H1 (cell line): ENCODE measurements at regions not wholly inside any gene's neighbourhood (a gene's known extent, or its start where the extent isn't known, plus 50 kb on each side); places are given as distances from the start of the nearest gene placed in this dataset.

ENCODE experiments used
- CTCF ChIA-PET: fragments of 300-600 bp; sonication (Branson Sonifier 250); formaldehyde crosslinking; loops from one replicate; lab custom pipeline; 2021; ENCODE audit not compliant: partially characterized antibody; lab: Charles Lee
- POLR2A ChIA-PET: fragments of 300-600 bp; sonication (Branson Sonifier 250); formaldehyde crosslinking; loops from one replicate; lab custom pipeline; 2021; ENCODE audit warnings: inconsistent platforms; ENCODE audit not compliant: partially characterized antibody; lab: Charles Lee
- DNase-seq, 2 experiments: peaks; one replicate each; pipeline versions ENCODE4 v3.0.0 to v3.0.0-alpha.2; 2010 to 2022; ENCODE audit warnings: low spot score in 2 of 2, low read depth in 1 of 2, mixed read lengths in 1 of 2
- FAIRE-seq: peaks from 2 replicates; lab custom pipeline; 2011; peaks lifted over from hg19 to GRCh38; lab: Jason Lieb, UNC
- H2AFZ ChIP-seq: 2 replicates; pipeline ENCODE4 v1.8.1; 2012; ENCODE audit warnings: low read length, inconsistent platforms
- H2AK5ac ChIP-seq: 2 replicates; pipeline ENCODE4 v1.6.1; 2013; ENCODE audit warnings: low read depth, low read length
- H2BK120ac ChIP-seq: replicated peaks from 2 replicates; pipeline ENCODE3; 2013; ENCODE audit warnings: low read depth, low read length, inconsistent platforms
- H2BK12ac ChIP-seq: 2 replicates; pipeline ENCODE4 v1.6.1; 2013; ENCODE audit warnings: low read depth, low read length
- H2BK15ac ChIP-seq: 2 replicates; pipeline ENCODE4 v1.6.1; 2013; ENCODE audit warnings: low read length
- H2BK20ac ChIP-seq: 2 replicates; pipeline ENCODE4 v1.6.1; 2013; ENCODE audit warnings: low read length
- H2BK5ac ChIP-seq: 2 replicates; pipeline ENCODE4 v1.6.1; 2013; ENCODE audit warnings: low read depth, low read length
- H3K14ac ChIP-seq: 2 replicates; pipeline ENCODE4 v1.6.1; 2013; ENCODE audit warnings: inconsistent platforms; ENCODE audit not compliant: insufficient read length
- H3K18ac ChIP-seq: 2 replicates; pipeline ENCODE4 v1.6.1; 2013; ENCODE audit warnings: low read length; ENCODE audit errors: extremely low read depth
- H3K23ac ChIP-seq: 2 replicates; pipeline ENCODE4 v1.6.1; 2013; ENCODE audit warnings: inconsistent platforms; ENCODE audit not compliant: insufficient read length
- H3K23me2 ChIP-seq: 2 replicates; pipeline ENCODE4 v1.6.1; 2013; ENCODE audit warnings: low read depth, low read length
- H3K27ac ChIP-seq: 2 replicates; pipeline ENCODE4 v1.6.1; 2011; ENCODE audit warnings: low read depth, low read length, inconsistent platforms
- H3K27me3 ChIP-seq, 4 experiments: replicated peaks in 1 of 4; 1 replicate in 1 of 4; 2 replicates in 3 of 4; pipeline versions ENCODE4 v1.6.1 to v1.8.1; 2011 to 2013; ENCODE audit warnings: low read length in 3 of 4, mild to moderate bottlenecking in 3 of 4, inconsistent platforms in 2 of 4, mixed read lengths in 2 of 4, moderate library complexity in 1 of 4; ENCODE audit not compliant: control insufficient read depth in 3 of 4, insufficient read depth in 3 of 4; ENCODE audit errors: extremely low read depth in 1 of 4
- H3K36me3 ChIP-seq, 4 experiments: 2 replicates each; pipeline versions ENCODE4 v1.6.1 to v1.8.1; 2011 to 2013; ENCODE audit warnings: mild to moderate bottlenecking in 4 of 4, low read length in 3 of 4, moderate library complexity in 2 of 4, control low read depth in 1 of 4, inconsistent platforms in 1 of 4; ENCODE audit not compliant: insufficient read depth in 4 of 4, control insufficient read depth in 2 of 4
- H3K4ac ChIP-seq: replicated peaks from 2 replicates; pipeline ENCODE3; 2013; ENCODE audit warnings: low read length, low read depth, mixed read lengths, inconsistent platforms; ENCODE audit not compliant: insufficient read length
- H3K4me1 ChIP-seq, 4 experiments: replicated peaks in 1 of 4; 1 replicate in 1 of 4; 2 replicates in 3 of 4; pipeline versions ENCODE4 v1.6.1 to v1.8.1; 2011 to 2013; ENCODE audit warnings: low read length in 3 of 4, inconsistent platforms in 2 of 4, mixed read lengths in 1 of 4; ENCODE audit not compliant: insufficient read depth in 4 of 4, control insufficient read depth in 3 of 4
- H3K4me2 ChIP-seq, 2 experiments: 2 replicates each; pipeline versions ENCODE4 v1.6.1 to v1.8.1; 2011 to 2013; ENCODE audit warnings: low read depth in 2 of 2, low read length in 2 of 2, control low read depth in 1 of 2, inconsistent platforms in 1 of 2, mild to moderate bottlenecking in 1 of 2; ENCODE audit not compliant: insufficient read depth in 1 of 2
- H3K4me3 ChIP-seq, 4 experiments: fragments of 200-600, 300-600 bp in 1 of 4; sonication (generic), shearing (Covaris generic), sonication (Bioruptor Twin) in 1 of 4; 2 replicates each; pipeline versions ENCODE4 v1.5.1 to v1.8.1; 2011 to 2016; ENCODE audit warnings: low read length in 4 of 4, low read depth in 3 of 4, control low read depth in 2 of 4, inconsistent platforms in 2 of 4, mild to moderate bottlenecking in 2 of 4, mixed read lengths in 1 of 4, moderate library complexity in 1 of 4; ENCODE audit not compliant: insufficient read depth in 2 of 4; ENCODE audit errors: extremely low read depth in 1 of 4
- H3K56ac ChIP-seq: replicated peaks from 2 replicates; pipeline ENCODE3; 2013; ENCODE audit warnings: low read depth, mild to moderate bottlenecking, mixed read lengths, low read length, inconsistent platforms; ENCODE audit not compliant: insufficient read length
- H3K79me1 ChIP-seq: 2 replicates; pipeline ENCODE4 v1.6.1; 2013; ENCODE audit warnings: low read depth, low read length, control low read depth
- H3K79me2 ChIP-seq, 2 experiments: 2 replicates each; pipeline versions ENCODE4 v1.6.1 to v1.8.1; 2012 to 2013; ENCODE audit warnings: low read length in 2 of 2, mild to moderate bottlenecking in 2 of 2, inconsistent platforms in 1 of 2; ENCODE audit not compliant: insufficient read depth in 2 of 2, control insufficient read depth in 1 of 2
- H3K9ac ChIP-seq, 4 experiments: replicated peaks in 1 of 4; 1 replicate in 1 of 4; 2 replicates in 3 of 4; pipeline versions ENCODE4 v1.6.1 to v1.8.1; 2011 to 2013; ENCODE audit warnings: low read depth in 3 of 4, low read length in 3 of 4, control low read depth in 2 of 4, mild to moderate bottlenecking in 2 of 4, moderate library complexity in 2 of 4, inconsistent platforms in 1 of 4; ENCODE audit errors: extremely low read depth in 1 of 4
- H3K9me3 ChIP-seq, 2 experiments: 2 replicates each; pipeline versions ENCODE4 v1.6.1 to v1.8.1; 2012 to 2013; ENCODE audit warnings: mild to moderate bottlenecking in 2 of 2, moderate library complexity in 2 of 2, control low read depth in 1 of 2, inconsistent platforms in 1 of 2, low read depth in 1 of 2, low read length in 1 of 2, mixed read lengths in 1 of 2; ENCODE audit not compliant: insufficient read depth in 2 of 2
- H4K20me1 ChIP-seq, 2 experiments: replicated peaks in 1 of 2; 2 replicates each; pipeline versions ENCODE3 to v1.8.1; 2011 to 2013; ENCODE audit warnings: inconsistent platforms in 2 of 2, low read length in 2 of 2, mild to moderate bottlenecking in 1 of 2; ENCODE audit not compliant: insufficient read depth in 2 of 2, control insufficient read depth in 1 of 2
- H4K5ac ChIP-seq: 2 replicates; pipeline ENCODE4 v1.6.1; 2013; ENCODE audit warnings: low read length, low read depth, mixed read lengths, inconsistent platforms; ENCODE audit not compliant: insufficient read length
- H4K8ac ChIP-seq: 2 replicates; pipeline ENCODE4 v1.8.0; 2013; ENCODE audit warnings: mild to moderate bottlenecking, moderate library complexity, low read length, inconsistent platforms; ENCODE audit not compliant: insufficient read depth; ENCODE audit errors: extremely low read depth
- H4K91ac ChIP-seq: replicated peaks from 2 replicates; pipeline ENCODE3; 2013; ENCODE audit warnings: low read length, mixed read lengths, inconsistent platforms; ENCODE audit not compliant: insufficient read length
- JUN ChIP-seq: IDR thresholded peaks from 2 replicates; pipeline ENCODE4 v1.6.1; 2011; ENCODE audit warnings: low read depth, mild to moderate bottlenecking, improper control_type of control experiment, low read length
- JUND ChIP-seq: IDR thresholded peaks from 2 replicates; pipeline ENCODE4 v1.6.1; 2011; ENCODE audit warnings: mild to moderate bottlenecking, improper control_type of control experiment, low read length
- TCF12 ChIP-seq: IDR thresholded peaks from 2 replicates; pipeline ENCODE4 v1.6.1; 2011; ENCODE audit warnings: low read depth, mild to moderate bottlenecking, low read length
- WGBS, 2 experiments: shearing (Covaris generic) in 1 of 2; methylation state at CpG; one replicate each; pipeline versions ENCODE4 v1.1.6 to v1.1.7; 2013 to 2015; ENCODE audit warnings: low lambda C conversion rate in 2 of 2, mixed read lengths in 2 of 2, inconsistent platforms in 1 of 2, low coverage in 1 of 2, missing lambda C conversion rate in 1 of 2; ENCODE audit not compliant: insufficient replicate concordance in 2 of 2, insufficient coverage in 1 of 2, insufficient read length in 1 of 2; ENCODE audit errors: extremely low coverage in 1 of 2, missing lambda C conversion rate in 1 of 2; 5-methylcytosine and 5-hydroxymethylcytosine counted together

DNA sequence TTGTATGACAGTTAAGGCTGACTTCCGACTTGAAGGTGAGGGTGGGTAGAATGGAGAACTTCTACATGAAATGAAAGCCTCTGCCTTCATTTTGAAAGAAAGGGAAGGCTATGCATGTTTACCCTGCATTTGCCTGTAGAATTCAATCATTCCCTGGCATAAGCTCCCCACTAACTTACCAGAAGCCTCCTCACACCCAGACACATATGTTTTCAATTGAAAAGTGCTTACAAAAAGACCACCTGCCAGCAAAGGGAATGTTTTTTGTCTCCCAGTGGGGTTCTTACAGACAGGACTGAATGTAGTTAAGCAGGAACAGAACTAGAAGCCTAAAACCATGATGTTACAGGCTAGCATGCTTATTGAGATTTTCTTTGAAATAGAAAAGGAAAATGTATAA, 392.1 kb upstream of the HSF2 start:
- CTCF ChIA-PET: no interaction called here
- H3K27ac ChIP-seq: no peak overlapping the region
- no peaks in the 10 kb centered on the region for H3K27me3 ChIP-seq

More for the DNA sequence above, 392.1 kb upstream of the HSF2 start:
- no peak overlapping the region for H2BK15ac ChIP-seq
- no peak overlapping the region for H2BK20ac ChIP-seq
- H4K20me1 ChIP-seq: no peaks in the 10 kb centered on the region
- H4K8ac ChIP-seq: no peak overlapping the region
- no peak overlapping the region for H3K4ac ChIP-seq
- H3K56ac ChIP-seq: no peak overlapping the region
- H4K5ac ChIP-seq: no peak overlapping the region
- no peak overlapping the region for H2BK12ac ChIP-seq
- no peaks in the 10 kb centered on the region for H3K79me2 ChIP-seq
- H2AFZ ChIP-seq: no peak overlapping the region
- H3K9me3 ChIP-seq: no peaks in the 10 kb centered on the region
- FAIRE-seq: peak; percentile 28
- H4K91ac ChIP-seq: peak overlapping the region; percentile 35
- no peaks in the 10 kb centered on the region for H3K23me2 ChIP-seq
- no peak overlapping the region for H2BK5ac ChIP-seq
- no peak overlapping the region for H3K14ac ChIP-seq
- H2AK5ac ChIP-seq: no peak overlapping the region
- peaks cover 3 to 10% (median 5%) of the 10 kb centered on the region in 4 experiments; a peak in 4 of 7 replicates for H3K4me1 ChIP-seq
- whole genome bisulfite sequencing, 2 experiments: 48% methylated on average over 1 of the region's 1 CpG; no CpG with 5 or more reads in 1 of the 2 experiments
- H3K23ac ChIP-seq: no peak overlapping the region
- no peak overlapping the region for H3K18ac ChIP-seq
- no peak overlapping the region for H3K4me3 ChIP-seq
- H2BK120ac ChIP-seq: peak overlapping the region; percentile 59
- no peaks in the 10 kb centered on the region for H3K79me1 ChIP-seq
- TF ChIP-seq JUN (no peak), TCF12 (peak; percentile 42; the same call in 1 of the 2 replicates), JUND (no peak)
- POLR2A ChIA-PET: interaction anchor here (1.1 kb wide), 1 partner anchor 570 kb away, joined by 4 read pairs; no protein-coding TSS in a partner anchor
- H3K36me3 ChIP-seq: no peaks in the 10 kb centered on the region; a peak in 1 of 8 replicates
- no peak for DNase-seq
- H3K9ac ChIP-seq: no peak overlapping the region
- peak overlapping the region; percentile 2 to 12; a peak in 2 of 4 replicates for H3K4me2 ChIP-seq
